GM12892 (cell line): ENCODE measurements at regions not wholly inside any gene's neighbourhood (a gene's known extent, or its start where the extent isn't known, plus 50 kb on each side); places are given as distances from the start of the nearest gene placed in this dataset.

ENCODE experiments used
- POLR2A ChIP-seq: IDR thresholded peaks from 2 replicates; pipeline ENCODE4 v1.6.1; 2011; ENCODE audit warnings: low read depth, low read length, control low read depth
- POLR2AphosphoS5 ChIP-seq: IDR thresholded peaks from 2 replicates; pipeline ENCODE4 v1.6.1; 2011; ENCODE audit warnings: low read depth, low read length, control low read depth

GRCh38 chr12:27158297-27158696 is 75.9 kb upstream of the C12orf71 start:
- TF ChIP-seq POLR2AphosphoS5 = no peak
- no peak for TF ChIP-seq POLR2A
